Esophagus (tissue), 2 donors: ENCODE measurements at regions not wholly inside any gene's neighbourhood (a gene's known extent, or its start where the extent isn't known, plus 50 kb on each side); places are given as distances from the start of the nearest gene placed in this dataset.
"Not testable (repeated sequence)": the region's sequence is repeated elsewhere in the genome, so short reads cannot be mapped to it uniquely, and the experiment has no call there.

Source experiments
- H3K27ac ChIP-seq, 2 donors: one replicate each; pipeline ENCODE4 v1.5.1; 2013; ENCODE audit warnings: low read depth in 2 of 2, mild to moderate bottlenecking in 2 of 2, inconsistent platforms in 1 of 2, low read length in 1 of 2, moderate library complexity in 1 of 2
- H3K27me3 ChIP-seq, 2 donors: one replicate each; pipeline ENCODE4 v1.6.1; 2013; ENCODE audit warnings: low read length in 2 of 2, control low read depth in 1 of 2, mild to moderate bottlenecking in 1 of 2; ENCODE audit not compliant: insufficient read depth in 2 of 2, control insufficient read depth in 1 of 2
- H3K36me3 ChIP-seq, 2 donors: one replicate each; pipeline ENCODE4 v1.6.1; 2013; ENCODE audit warnings: low read length in 1 of 2; ENCODE audit not compliant: control insufficient read depth in 2 of 2, insufficient read depth in 2 of 2
- H3K4me1 ChIP-seq, 2 donors: one replicate each; pipeline ENCODE4 v1.6.1; 2013; ENCODE audit warnings: low read length in 1 of 2; ENCODE audit not compliant: control insufficient read depth in 2 of 2, insufficient read depth in 2 of 2
- H3K4me3 ChIP-seq, 2 donors: one replicate each; pipeline ENCODE4 v1.5.1; 2013; ENCODE audit warnings: low read length in 2 of 2, mild to moderate bottlenecking in 2 of 2, low read depth in 1 of 2, moderate library complexity in 1 of 2
- H3K9me3 ChIP-seq, 2 donors: one replicate each; pipeline ENCODE4 v1.6.1; 2013; ENCODE audit warnings: mild to moderate bottlenecking in 2 of 2, low read depth in 1 of 2, low read length in 1 of 2, moderate library complexity in 1 of 2; ENCODE audit not compliant: control insufficient read depth in 2 of 2, insufficient read depth in 1 of 2
- WGBS, 2 donors: extraction: QIAGEN DNeasy Blood & Tissue Kit; methylation state at CpG; one replicate each; pipeline ENCODE4 v1.1.7; 2013; 5-methylcytosine and 5-hydroxymethylcytosine counted together
- donor health status: healthy with polysubstance abuse.
- donor health status: Bipolar disorder and iron deficiency.

DNA sequence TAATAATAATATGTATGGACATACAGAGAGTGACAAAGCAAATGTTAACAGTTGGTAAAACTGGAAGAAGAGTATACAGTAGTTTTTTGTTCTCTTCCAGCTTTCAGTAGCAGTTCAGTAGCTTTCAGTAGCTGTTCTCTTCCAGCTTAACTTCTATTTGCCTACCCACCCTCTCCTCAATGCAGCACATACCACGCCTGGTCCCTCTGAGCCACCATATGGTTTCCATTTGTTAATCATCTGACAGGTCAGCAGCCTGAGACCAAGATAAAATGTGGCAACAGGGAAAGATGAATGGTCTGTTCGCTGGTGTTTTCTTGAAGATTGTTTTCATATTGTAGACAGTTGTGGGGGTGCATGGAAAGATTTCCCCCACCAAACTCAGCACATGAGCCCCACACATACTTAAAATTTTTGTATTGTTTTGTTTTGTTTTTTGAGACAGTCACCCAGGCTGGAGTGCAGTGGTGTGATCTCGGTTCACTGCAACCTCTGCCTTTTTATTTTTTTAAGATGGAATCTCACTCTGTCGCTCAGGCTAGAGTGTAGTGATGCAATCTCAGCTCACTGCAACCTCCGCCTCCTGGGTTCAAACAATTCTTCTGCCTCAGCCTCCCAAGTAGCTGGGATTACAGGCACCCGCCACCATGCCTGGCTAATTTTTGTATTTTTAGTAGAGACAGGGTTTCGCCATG lies 56.8 kb downstream of the ATP6V0E2 start:
- not testable (repeated sequence) for H3K4me1 ChIP-seq, H3K4me3 ChIP-seq, H3K27ac ChIP-seq, H3K36me3 ChIP-seq, H3K27me3 ChIP-seq, H3K9me3 ChIP-seq
- WGBS, 2 donors, result 57 to 59% methylated on average over 4 to 6 of the region's 7 CpGs

DNA sequence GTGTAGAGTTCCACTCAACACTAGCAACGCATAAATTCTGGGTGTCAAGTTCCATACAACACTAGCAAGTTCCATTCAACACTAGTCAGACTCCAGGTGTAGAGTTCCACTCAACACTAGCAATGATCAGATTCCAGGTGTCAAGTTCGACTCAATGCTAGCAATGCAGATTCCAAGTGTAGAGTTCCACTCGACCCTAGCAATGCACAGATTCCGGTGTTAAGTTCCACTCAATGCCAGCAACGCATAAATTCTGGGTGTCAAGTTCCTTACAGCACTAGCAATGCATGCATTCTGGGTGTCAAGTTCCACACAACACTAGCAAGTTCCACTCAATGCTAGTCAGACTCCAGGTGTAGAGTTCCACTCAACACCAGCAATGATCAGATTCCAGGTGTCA lies 60.0 kb downstream of the ATP6V0E2 start:
- H3K4me1 ChIP-seq, H3K4me3 ChIP-seq: not testable (repeated sequence)
- WGBS, 2 donors, result 88 to 90% methylated on average over 4 to 5 of the region's 5 CpGs

DNA sequence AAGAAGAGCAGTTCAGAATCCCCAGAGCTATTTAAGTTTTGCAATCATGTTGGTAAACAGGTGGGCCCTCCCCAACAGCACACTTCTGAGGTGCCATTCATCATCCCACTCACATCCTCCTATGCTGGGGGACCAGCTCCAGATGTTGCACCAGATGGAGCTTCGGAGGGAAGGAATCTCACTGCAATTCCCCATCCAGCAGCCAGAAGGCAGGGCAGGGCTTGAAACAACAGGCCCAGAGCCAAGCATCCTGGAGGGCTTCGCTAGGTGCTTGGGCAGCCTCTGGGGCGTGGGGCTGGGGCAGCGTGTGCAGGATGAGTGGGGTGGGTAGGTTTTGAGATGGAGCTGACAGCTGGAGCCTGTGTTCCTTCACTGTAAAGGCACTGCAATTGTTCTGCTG lies 73.6 kb downstream of the ATP6V0E2 start:
- not testable (repeated sequence) for H3K4me3 ChIP-seq, H3K27ac ChIP-seq, H3K9me3 ChIP-seq, H3K4me1 ChIP-seq, H3K36me3 ChIP-seq, H3K27me3 ChIP-seq
- WGBS, 2 donors, result no CpG with 5 or more reads among the region's 4 CpGs

More for the DNA sequence above, 60.0 kb downstream of the ATP6V0E2 start:
- H3K36me3 ChIP-seq, H3K27ac ChIP-seq, H3K27me3 ChIP-seq, H3K9me3 ChIP-seq: not testable (repeated sequence)

DNA sequence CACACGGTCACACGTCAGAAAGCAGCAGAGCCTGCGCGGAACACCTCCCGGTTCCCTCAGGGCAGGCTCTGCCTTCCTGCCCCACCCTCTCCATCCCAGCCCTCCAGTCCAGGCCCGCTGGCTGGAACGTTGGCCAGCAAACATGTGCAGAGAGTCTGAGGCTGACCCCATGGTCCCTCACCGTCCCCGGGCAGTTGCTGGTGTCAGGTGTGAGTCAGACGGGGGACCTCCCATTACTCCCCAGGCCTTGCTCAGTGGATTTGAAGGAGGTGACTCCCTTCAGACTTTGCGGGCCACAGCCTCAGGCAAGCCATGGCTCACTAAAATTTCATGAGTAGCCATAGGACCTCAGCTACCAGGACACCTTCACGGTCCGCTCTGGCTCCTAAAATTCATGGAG lies 74.7 kb downstream of the ATP6V0E2 start:
- not testable (repeated sequence) for H3K4me3 ChIP-seq, H3K27me3 ChIP-seq, H3K36me3 ChIP-seq, H3K4me1 ChIP-seq, H3K9me3 ChIP-seq, H3K27ac ChIP-seq
- WGBS, 2 donors, result 84 to 91% methylated on average over 8 to 12 of the region's 13 CpGs

DNA sequence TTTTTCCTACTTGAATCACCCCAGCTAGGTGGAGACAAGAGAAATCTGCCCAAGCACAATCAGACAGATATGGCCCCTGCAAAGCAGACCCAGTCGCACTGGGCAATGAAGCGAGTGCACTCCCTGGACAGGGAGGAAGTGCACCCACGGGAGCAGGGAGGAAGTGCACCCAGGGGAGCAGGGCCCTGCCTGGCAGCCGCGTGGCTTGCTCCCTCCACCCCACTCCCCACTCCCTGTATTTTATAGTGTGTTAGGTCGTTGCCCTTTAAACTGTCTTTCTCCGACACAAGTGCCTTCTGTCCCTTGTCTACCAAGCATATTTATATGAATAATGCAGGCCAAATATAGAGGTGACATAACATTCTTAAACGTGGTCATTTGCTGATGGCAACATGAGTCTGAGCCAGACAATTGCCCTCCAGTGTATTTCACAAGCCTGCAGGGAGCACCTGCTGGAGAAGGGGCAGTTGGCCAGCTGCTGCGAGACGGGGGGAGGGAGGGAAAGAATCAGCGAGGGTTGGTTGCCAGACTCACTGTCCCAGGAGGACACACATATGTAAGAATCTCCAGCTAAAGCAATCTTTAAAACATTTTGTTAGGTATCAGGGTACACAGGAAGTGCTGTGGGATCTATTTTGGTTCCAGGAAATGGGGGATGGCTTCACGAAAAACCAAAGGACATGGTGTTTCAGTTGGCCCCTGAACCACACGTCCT lies 76.3 kb downstream of the ATP6V0E2 start:
- H3K4me3 ChIP-seq, H3K36me3 ChIP-seq, H3K9me3 ChIP-seq, H3K27me3 ChIP-seq, H3K4me1 ChIP-seq, H3K27ac ChIP-seq: not testable (repeated sequence)
- 44% methylated on average over 6 to 8 of the region's 13 CpGs for WGBS, 2 donors

DNA sequence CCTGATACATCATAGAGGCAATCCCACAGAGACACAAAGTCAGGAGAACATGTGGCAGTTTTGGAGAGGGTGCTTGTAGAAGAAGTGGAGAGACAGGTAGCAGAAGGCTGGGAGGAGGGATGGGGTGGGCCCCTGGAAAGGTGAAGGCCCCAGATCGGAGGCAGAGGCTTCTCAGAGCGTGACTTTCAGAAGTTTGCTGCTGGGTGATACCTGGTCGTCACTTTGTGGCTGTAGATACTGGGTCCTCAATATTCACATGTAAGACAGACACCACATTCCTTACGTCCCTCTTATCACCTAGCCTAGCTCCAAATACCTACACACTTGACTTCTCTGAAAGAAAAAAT lies 76.8 kb downstream of the ATP6V0E2 start:
- not testable (repeated sequence) for H3K4me3 ChIP-seq, H3K9me3 ChIP-seq, H3K27ac ChIP-seq, H3K4me1 ChIP-seq, H3K27me3 ChIP-seq, H3K36me3 ChIP-seq
- no CpG with 5 or more reads among the region's 4 CpGs for WGBS, 2 donors

DNA sequence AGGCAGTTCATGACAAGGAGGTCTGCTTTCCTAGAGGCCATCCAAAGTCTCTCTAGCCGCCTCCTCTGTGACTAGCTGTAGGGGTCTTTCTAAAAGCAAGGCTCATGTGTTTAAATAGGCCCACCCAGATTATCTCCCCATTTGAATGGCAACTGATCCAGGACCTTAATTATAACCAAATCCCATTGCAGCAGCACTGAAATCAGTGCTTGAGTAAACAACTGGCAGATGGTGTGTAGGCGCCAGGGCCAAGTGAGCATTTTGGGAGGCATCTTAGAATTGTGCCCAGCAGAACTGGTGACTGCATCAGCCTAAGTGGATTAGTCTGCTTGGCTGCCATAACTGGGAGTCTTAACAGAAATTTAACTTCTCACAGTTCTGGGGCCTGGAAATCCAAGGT lies 77.8 kb downstream of the ATP6V0E2 start:
- H3K27ac ChIP-seq, H3K4me3 ChIP-seq, H3K27me3 ChIP-seq, H3K36me3 ChIP-seq, H3K9me3 ChIP-seq, H3K4me1 ChIP-seq: not testable (repeated sequence)
- WGBS, 2 donors, result 95 to 100% methylated on average over 2 of the region's 2 CpGs

DNA sequence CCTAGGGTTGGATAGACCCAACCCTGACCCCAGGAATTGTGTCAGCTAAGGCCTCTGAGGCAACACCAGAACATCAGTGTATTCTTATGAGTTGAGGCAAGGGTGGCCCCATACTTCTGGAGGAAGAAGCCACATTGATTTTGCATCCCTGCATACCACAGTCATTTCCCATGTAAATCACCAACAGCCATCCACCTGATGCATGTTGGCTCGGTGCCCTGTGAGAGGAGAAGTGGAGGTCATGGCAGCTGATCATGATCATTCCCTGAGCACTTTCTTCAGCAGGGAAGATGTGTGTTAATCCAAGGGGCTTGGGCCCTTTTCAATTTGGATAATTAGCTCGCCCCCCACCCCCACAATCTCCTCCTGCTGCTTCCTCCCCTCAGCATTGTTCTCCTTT lies 85.1 kb downstream of the ATP6V0E2 start:
- H3K4me3 ChIP-seq, H3K27me3 ChIP-seq, H3K27ac ChIP-seq, H3K4me1 ChIP-seq, H3K36me3 ChIP-seq, H3K9me3 ChIP-seq: not testable (repeated sequence)
- 67 to 69% methylated on average over 2 of the region's 2 CpGs for WGBS, 2 donors

DNA sequence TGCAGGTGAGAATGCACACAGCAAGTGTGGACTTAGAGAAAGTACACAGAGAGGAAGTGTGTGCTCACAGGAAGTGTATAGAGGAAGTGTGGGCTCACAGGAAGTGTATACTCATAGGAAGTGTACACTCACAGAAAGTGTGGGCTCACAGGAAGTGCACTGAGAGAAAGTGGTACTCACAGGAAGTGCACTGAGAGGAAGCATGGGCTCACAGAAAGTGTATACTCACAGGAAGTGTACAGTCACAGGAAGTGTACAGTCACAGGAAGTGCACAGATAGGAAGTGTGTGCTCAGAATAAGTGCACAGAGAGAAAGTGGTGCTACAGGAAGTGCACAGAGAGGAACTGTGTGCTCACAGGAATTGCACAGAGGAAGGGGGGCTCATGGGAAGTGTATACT lies 87.1 kb downstream of the ATP6V0E2 start:
- not testable (repeated sequence) for H3K4me1 ChIP-seq, H3K36me3 ChIP-seq, H3K4me3 ChIP-seq, H3K27me3 ChIP-seq, H3K27ac ChIP-seq, H3K9me3 ChIP-seq

DNA sequence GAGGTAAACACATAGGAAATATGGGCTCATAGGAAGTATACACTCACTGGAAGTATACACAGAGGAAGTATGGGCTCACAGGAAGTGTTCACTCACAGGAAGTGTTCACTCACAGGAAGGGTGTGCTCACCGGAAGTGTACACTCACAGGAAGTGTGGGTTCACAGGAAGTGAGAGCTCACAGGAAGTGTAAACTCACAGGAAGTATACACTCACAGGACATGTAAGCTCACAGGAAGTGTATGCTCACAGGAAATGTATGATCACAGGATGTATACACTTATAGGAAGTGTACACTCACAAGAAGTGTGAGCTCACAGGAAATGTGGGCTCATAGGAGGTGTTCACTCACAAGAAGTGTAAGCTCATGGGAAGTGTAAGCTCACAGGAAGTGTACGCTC lies 88.1 kb downstream of the ATP6V0E2 start:
- not testable (repeated sequence) for H3K27ac ChIP-seq, H3K27me3 ChIP-seq, H3K9me3 ChIP-seq, H3K36me3 ChIP-seq, H3K4me1 ChIP-seq, H3K4me3 ChIP-seq
- 63 to 79% methylated on average over 1 to 2 of the region's 2 CpGs for WGBS, 2 donors
